ENCODE measurements at regions not wholly inside any gene's neighbourhood (a gene's known extent, or its start where the extent isn't known, plus 50 kb on each side); places are given as distances from the start of the nearest gene placed in this dataset.
"Not testable (repeated sequence)": the region's sequence is repeated elsewhere in the genome, so short reads cannot be mapped to it uniquely, and the experiment has no call there.

- CTCF ChIA-PET, result no interaction called here
- DNase-seq (ENCODE audit: extremely low spot score), result no peak
- TF ChIP-seq L3MBTL2 (conservative IDR thresholded peaks at IDR 0.05), result no peak
- TF ChIP-seq NFRKB (IDR thresholded peaks at IDR 0.05), result no peak
- TF ChIP-seq CTBP1 (IDR thresholded peaks at IDR 0.05; ENCODE audit: borderline replicate concordance), result no peak
- no peak for TF ChIP-seq SP1 (IDR thresholded peaks at IDR 0.05)
- no peak for TF ChIP-seq FOXK2 (IDR thresholded peaks at IDR 0.05)
- POLR2A ChIA-PET, result no interaction called here
Measured at GRCh38 chr4:79607979-79608378, 200.0 kb upstream of the GK2 start.

- TF ChIP-seq BHLHE40 (IDR thresholded peaks at IDR 0.05; ENCODE audit: borderline replicate concordance) (no peak), ELF4 (IDR thresholded peaks at IDR 0.05) (no peak), L3MBTL2 (conservative IDR thresholded peaks at IDR 0.05) (no peak), LEF1 (IDR thresholded peaks at IDR 0.05; ENCODE audit: borderline replicate concordance) (no peak), NFRKB (IDR thresholded peaks at IDR 0.05) (no peak), SUZ12 (IDR thresholded peaks at IDR 0.05) (no peak), ZNF384 (IDR thresholded peaks at IDR 0.05) (no peak), CTBP1 (IDR thresholded peaks at IDR 0.05; ENCODE audit: borderline replicate concordance) (no peak), PKNOX1 (IDR thresholded peaks at IDR 0.05) (no peak), FOXA1 (IDR thresholded peaks at IDR 0.05) (no peak), FOXM1 (IDR thresholded peaks at IDR 0.05; ENCODE audit: borderline replicate concordance) (no peak), HDGF (IDR thresholded peaks at IDR 0.05; ENCODE audit: borderline replicate concordance) (no peak), ARNT (IDR thresholded peaks at IDR 0.05) (no peak), FOXK2 (IDR thresholded peaks at IDR 0.05) (no peak), TARDBP (IDR thresholded peaks at IDR 0.05) (no peak), SP1 (IDR thresholded peaks at IDR 0.05) (no peak)
- ChIA-PET CTCF (no interaction called here), POLR2A (no interaction called here)
- DNase-seq (ENCODE audit: extremely low spot score), result no peak
Measured at GRCh38 chr4:79604152-79604551, 196.1 kb upstream of the GK2 start.

GRCh38 chr4:79603681-79604080 lies 195.7 kb upstream of the GK2 start:
- POLR2A ChIA-PET, result no interaction called here
- CTCF ChIA-PET, result interaction anchor here (0.5 kb wide), 1 partner anchor 46 kb away, joined by 10 read pairs; no protein-coding TSS in a partner anchor
- DNase-seq (ENCODE audit: extremely low spot score), result no peak
- TF ChIP-seq FOXA1 (IDR thresholded peaks at IDR 0.05) (no peak), NFRKB (IDR thresholded peaks at IDR 0.05) (no peak), TARDBP (IDR thresholded peaks at IDR 0.05) (no peak), LEF1 (IDR thresholded peaks at IDR 0.05; ENCODE audit: borderline replicate concordance) (no peak), BHLHE40 (IDR thresholded peaks at IDR 0.05; ENCODE audit: borderline replicate concordance) (no peak), L3MBTL2 (conservative IDR thresholded peaks at IDR 0.05) (no peak), ELF4 (IDR thresholded peaks at IDR 0.05) (no peak), ARNT (IDR thresholded peaks at IDR 0.05) (no peak), SUZ12 (IDR thresholded peaks at IDR 0.05) (no peak)

GRCh38 chr4:79599691-79600090 lies 191.7 kb upstream of the GK2 start:
- CTCF ChIA-PET, result no interaction called here
- POLR2A ChIA-PET, result no interaction called here
- no peak for DNase-seq (ENCODE audit: extremely low spot score)
- TF ChIP-seq ELF4 (IDR thresholded peaks at IDR 0.05), result no peak

GRCh38 chr4:79598801-79599200 lies 190.8 kb upstream of the GK2 start:
- TF ChIP-seq CTBP1 (IDR thresholded peaks at IDR 0.05; ENCODE audit: borderline replicate concordance) (no peak), FOXK2 (IDR thresholded peaks at IDR 0.05) (no peak), SP1 (IDR thresholded peaks at IDR 0.05) (no peak), NFRKB (IDR thresholded peaks at IDR 0.05) (no peak), HDGF (IDR thresholded peaks at IDR 0.05; ENCODE audit: borderline replicate concordance) (no peak), ELF4 (IDR thresholded peaks at IDR 0.05) (no peak), FOXA1 (IDR thresholded peaks at IDR 0.05) (no peak), FOXM1 (IDR thresholded peaks at IDR 0.05; ENCODE audit: borderline replicate concordance) (no peak), SUZ12 (IDR thresholded peaks at IDR 0.05) (no peak), ZNF384 (IDR thresholded peaks at IDR 0.05) (no peak)
- POLR2A ChIA-PET, result no interaction called here
- DNase-seq (ENCODE audit: extremely low spot score), result no peak
- CTCF ChIA-PET, result interaction anchor here (0.6 kb wide), 1 partner anchor 167 kb away, joined by 3 read pairs; no protein-coding TSS in a partner anchor

GRCh38 chr4:79598214-79598613 lies 190.2 kb upstream of the GK2 start:
- no peak for TF ChIP-seq NFRKB (IDR thresholded peaks at IDR 0.05)
- TF ChIP-seq BHLHE40 (IDR thresholded peaks at IDR 0.05; ENCODE audit: borderline replicate concordance), result no peak
- no peak for TF ChIP-seq SUZ12 (IDR thresholded peaks at IDR 0.05)
- no peak for TF ChIP-seq ELF4 (IDR thresholded peaks at IDR 0.05)
- TF ChIP-seq CTBP1 (IDR thresholded peaks at IDR 0.05; ENCODE audit: borderline replicate concordance), result no peak
- no peak for TF ChIP-seq TARDBP (IDR thresholded peaks at IDR 0.05)
- no peak for TF ChIP-seq LEF1 (IDR thresholded peaks at IDR 0.05; ENCODE audit: borderline replicate concordance)
- TF ChIP-seq ZNF384 (IDR thresholded peaks at IDR 0.05), result no peak
- TF ChIP-seq PKNOX1 (IDR thresholded peaks at IDR 0.05), result no peak
- no peak for TF ChIP-seq ARNT (IDR thresholded peaks at IDR 0.05)
- no peak for TF ChIP-seq FOXM1 (IDR thresholded peaks at IDR 0.05; ENCODE audit: borderline replicate concordance)
- TF ChIP-seq FOXA1 (IDR thresholded peaks at IDR 0.05), result no peak
- no peak for TF ChIP-seq FOXK2 (IDR thresholded peaks at IDR 0.05)
- no peak for TF ChIP-seq L3MBTL2 (conservative IDR thresholded peaks at IDR 0.05)
- CTCF ChIA-PET, result interaction anchor here (0.6 kb wide), 1 partner anchor 166 kb away, joined by 3 read pairs; no protein-coding TSS in a partner anchor
- POLR2A ChIA-PET, result no interaction called here
- no peak for DNase-seq (ENCODE audit: extremely low spot score)

GRCh38 chr4:79597266-79597665 lies 189.2 kb upstream of the GK2 start:
- no peak for DNase-seq (ENCODE audit: extremely low spot score)
- TF ChIP-seq ZNF384 (IDR thresholded peaks at IDR 0.05) (no peak), L3MBTL2 (conservative IDR thresholded peaks at IDR 0.05) (no peak), FOXM1 (IDR thresholded peaks at IDR 0.05; ENCODE audit: borderline replicate concordance) (no peak), TARDBP (IDR thresholded peaks at IDR 0.05) (no peak), HDGF (IDR thresholded peaks at IDR 0.05; ENCODE audit: borderline replicate concordance) (no peak), NFRKB (IDR thresholded peaks at IDR 0.05) (no peak), FOXK2 (IDR thresholded peaks at IDR 0.05) (no peak), SP1 (IDR thresholded peaks at IDR 0.05) (no peak), CTBP1 (IDR thresholded peaks at IDR 0.05; ENCODE audit: borderline replicate concordance) (no peak), FOXA1 (IDR thresholded peaks at IDR 0.05) (no peak), ARNT (IDR thresholded peaks at IDR 0.05) (no peak), LEF1 (IDR thresholded peaks at IDR 0.05; ENCODE audit: borderline replicate concordance) (no peak), ELF4 (IDR thresholded peaks at IDR 0.05) (no peak), PKNOX1 (IDR thresholded peaks at IDR 0.05) (no peak), BHLHE40 (IDR thresholded peaks at IDR 0.05; ENCODE audit: borderline replicate concordance) (no peak), SUZ12 (IDR thresholded peaks at IDR 0.05) (no peak)

GRCh38 chr4:79592218-79592617 lies 184.2 kb upstream of the GK2 start:
- CTCF ChIA-PET; DNase-seq (ENCODE audit: extremely low spot score); POLR2A ChIA-PET: not testable (repeated sequence)

More at GRCh38 chr4:79597266-79597665, 189.2 kb upstream of the GK2 start:
- CTCF ChIA-PET, result no interaction called here
- POLR2A ChIA-PET, result no interaction called here

Measured in HEK293T (cell line).